Thymus (tissue), 11 donors: ENCODE measurements at regions not wholly inside any gene's neighbourhood (a gene's known extent, or its start where the extent isn't known, plus 50 kb on each side); places are given as distances from the start of the nearest gene placed in this dataset.

Experiments
- DNase-seq, 9 donors: peaks; one replicate each; pipeline ENCODE4 v3.0.0-alpha.2; 2013; ENCODE audit warnings: low spot score in 9 of 9, low read depth in 6 of 9, missing footprints in 1 of 9
- H3K27ac ChIP-seq, 2 donors: one replicate each; pipeline ENCODE4 v1.5.1; 2013; ENCODE audit warnings: control low read depth in 1 of 2, low read depth in 1 of 2, low read length in 1 of 2, mild to moderate bottlenecking in 1 of 2, moderate library complexity in 1 of 2
- H3K27me3 ChIP-seq, 2 donors: one replicate each; pipeline ENCODE4 v1.5.1; 2013; ENCODE audit warnings: low read length in 1 of 2; ENCODE audit not compliant: control insufficient read depth in 2 of 2, insufficient read depth in 1 of 2
- H3K36me3 ChIP-seq, 2 donors: one replicate each; pipeline ENCODE4 v1.5.1; 2013; ENCODE audit warnings: low read length in 1 of 2, mild to moderate bottlenecking in 1 of 2, moderate library complexity in 1 of 2; ENCODE audit not compliant: control insufficient read depth in 2 of 2, insufficient read depth in 2 of 2
- H3K4me1 ChIP-seq, 2 donors: one replicate each; pipeline ENCODE4 v1.5.1; 2013; ENCODE audit warnings: low read length in 2 of 2; ENCODE audit not compliant: control insufficient read depth in 2 of 2, insufficient read depth in 2 of 2
- H3K4me3 ChIP-seq, 2 donors: one replicate each; pipeline ENCODE4 v1.5.1; 2013; ENCODE audit warnings: low read length in 2 of 2, control low read depth in 1 of 2, mild to moderate bottlenecking in 1 of 2
- H3K9me3 ChIP-seq, 2 donors: one replicate each; pipeline ENCODE4 v1.5.1; 2013; ENCODE audit warnings: low read length in 1 of 2, mild to moderate bottlenecking in 1 of 2; ENCODE audit not compliant: control insufficient read depth in 2 of 2, insufficient read depth in 1 of 2
- WGBS: extraction: QIAGEN DNeasy Blood & Tissue Kit; methylation state at CpG from one replicate; pipeline ENCODE4 v1.1.7; 2013; 5-methylcytosine and 5-hydroxymethylcytosine counted together
- donor health status: healthy.

- Histone ChIP-seq H3K27ac (no peak overlapping the region), H3K9me3 (no peaks in the 10 kb centered on the region), H3K27me3 (no peaks in the 10 kb centered on the region), H3K4me3 (no peak overlapping the region), H3K4me1 (no peaks in the 10 kb centered on the region), H3K36me3 (no peaks in the 10 kb centered on the region)
- DNase-seq = no peak
- 92% methylated on average over 7 of the region's 7 CpGs for WGBS
These were observed 94.2 kb upstream of the SERBP1 start for GRCh38 chr1:67524143-67525052.

GRCh38 chr1:67525053-67525760 lies 95.0 kb upstream of the SERBP1 start:
- DNase-seq = no peak
- no peak overlapping the region for H3K27ac ChIP-seq
- H3K4me3 ChIP-seq = no peak overlapping the region
- no peaks in the 10 kb centered on the region for H3K36me3 ChIP-seq
- no peaks in the 10 kb centered on the region for H3K27me3 ChIP-seq
- H3K4me1 ChIP-seq = no peaks in the 10 kb centered on the region
- WGBS = 69% methylated on average over 2 of the region's 2 CpGs
- no peaks in the 10 kb centered on the region for H3K9me3 ChIP-seq

GRCh38 chr1:67528141-67528540 lies 97.9 kb upstream of the SERBP1 start:
- H3K4me1 ChIP-seq = no peaks in the 10 kb centered on the region
- DNase-seq = no peak
- H3K9me3 ChIP-seq = no peaks in the 10 kb centered on the region
- WGBS = 86% methylated on average over 4 of the region's 4 CpGs
- no peaks in the 10 kb centered on the region for H3K27me3 ChIP-seq
- H3K4me3 ChIP-seq = no peak overlapping the region
- no peaks in the 10 kb centered on the region for H3K36me3 ChIP-seq
- no peak overlapping the region for H3K27ac ChIP-seq

GRCh38 chr1:67530071-67530470 lies 99.9 kb upstream of the SERBP1 start:
- no peaks in the 10 kb centered on the region for H3K4me1 ChIP-seq
- no peaks in the 10 kb centered on the region for H3K9me3 ChIP-seq
- H3K27ac ChIP-seq = no peak overlapping the region
- H3K36me3 ChIP-seq = no peaks in the 10 kb centered on the region
- no peak for DNase-seq
- H3K4me3 ChIP-seq = no peak overlapping the region
- no peaks in the 10 kb centered on the region for H3K27me3 ChIP-seq

GRCh38 chr1:67532452-67533216 lies 102.4 kb upstream of the SERBP1 start:
- no peaks in the 10 kb centered on the region for H3K4me1 ChIP-seq
- no peaks in the 10 kb centered on the region for H3K36me3 ChIP-seq
- H3K4me3 ChIP-seq = no peak overlapping the region
- H3K27me3 ChIP-seq = no peaks in the 10 kb centered on the region
- WGBS = 89% methylated on average over 7 of the region's 7 CpGs
- H3K27ac ChIP-seq = no peak overlapping the region
- peak; percentile 18 to 66 (median 28) for DNase-seq
- H3K9me3 ChIP-seq = no peaks in the 10 kb centered on the region

- Histone ChIP-seq H3K27ac (no peak overlapping the region), H3K9me3 (no peaks in the 10 kb centered on the region), H3K4me3 (no peak overlapping the region), H3K36me3 (no peaks in the 10 kb centered on the region), H3K4me1 (no peaks in the 10 kb centered on the region), H3K27me3 (no peaks in the 10 kb centered on the region)
- WGBS = 93% methylated on average over 2 of the region's 2 CpGs
- DNase-seq = no peak
These were observed 104.4 kb upstream of the SERBP1 start for GRCh38 chr1:67534627-67535065.

- peak in 4 of 9 donors; percentile 10 to 41 (median 26) for DNase-seq
- WGBS = 2% methylated on average over 5 of the region's 5 CpGs
- H3K36me3 ChIP-seq = no peaks in the 10 kb centered on the region
These were observed 105.3 kb upstream of the SERBP1 start for GRCh38 chr1:67535474-67535873.

GRCh38 chr1:67536957-67537666 lies 106.9 kb upstream of the SERBP1 start:
- no peaks in the 10 kb centered on the region for H3K36me3 ChIP-seq
- no peaks in the 10 kb centered on the region for H3K9me3 ChIP-seq
- H3K27me3 ChIP-seq = no peaks in the 10 kb centered on the region
- 94% methylated on average over 9 of the region's 9 CpGs for WGBS
- no peaks in the 10 kb centered on the region for H3K4me1 ChIP-seq
- H3K4me3 ChIP-seq = no peak overlapping the region
- no peak for DNase-seq
- H3K27ac ChIP-seq = no peak overlapping the region

More at GRCh38 chr1:67535474-67535873, 105.3 kb upstream of the SERBP1 start:
- H3K9me3 ChIP-seq = no peaks in the 10 kb centered on the region
- no peak overlapping the region for H3K4me3 ChIP-seq
- no peaks in the 10 kb centered on the region for H3K4me1 ChIP-seq
- no peaks in the 10 kb centered on the region for H3K27me3 ChIP-seq
- H3K27ac ChIP-seq = no peak overlapping the region
